ENCODE measurements at regions not wholly inside any gene's neighbourhood (a gene's known extent, or its start where the extent isn't known, plus 50 kb on each side); places are given as distances from the start of the nearest gene placed in this dataset.

GRCh38 chr2:4338345-4338744, 635.0 kb downstream of the DCDC2C start:
- TF ChIP-seq SMAD1 (IDR thresholded peaks at IDR 0.05; ENCODE audit: low read depth, partially characterized antibody) (no peak), POLR2A (IDR thresholded peaks at IDR 0.05; ENCODE audit: low read depth, low read length) (no peak), HDAC2 (IDR thresholded peaks at IDR 0.05) (no peak), BHLHE40 (IDR thresholded peaks at IDR 0.05; ENCODE audit: borderline replicate concordance in 1 of 2, low read depth in 2 of 2, low read length in 1 of 2) (no peak), FOS (IDR thresholded peaks at IDR 0.05; ENCODE audit: borderline replicate concordance, extremely low read depth, insufficient read length) (no peak), TCF12 (IDR thresholded peaks at IDR 0.05; ENCODE audit: low read depth, low read length) (no peak), IRF3 (IDR thresholded peaks at IDR 0.05) (no peak), CTCF (IDR thresholded peaks at IDR 0.05 in 2 of 3, conservative IDR thresholded peaks at IDR 0.05 in 1 of 3; ENCODE audit: control insufficient read depth in 2 of 3, extremely low read depth in 1 of 3, insufficient read depth in 1 of 3, low read depth in 3 of 3, low read length in 3 of 3) (no peak), RCOR1 (conservative IDR thresholded peaks at IDR 0.05; ENCODE audit: low read depth, low read length) (no peak), RAD21 (IDR thresholded peaks at IDR 0.05; ENCODE audit: insufficient read depth, low read depth, low read length) (no peak)

Data from GM12878 (cell line).